NCI-H1694 (cell line): ENCODE measurements at regions not wholly inside any gene's neighbourhood (a gene's known extent, or its start where the extent isn't known, plus 50 kb on each side); places are given as distances from the start of the nearest gene placed in this dataset.
"Not testable (repeated sequence)": the region's sequence is repeated elsewhere in the genome, so short reads cannot be mapped to it uniquely, and the experiment has no call there.

Experiments used
- DNase-seq: peaks from one replicate; lab custom pipeline; 2025; lab: John Stamatoyannopoulos, UW

DNA sequence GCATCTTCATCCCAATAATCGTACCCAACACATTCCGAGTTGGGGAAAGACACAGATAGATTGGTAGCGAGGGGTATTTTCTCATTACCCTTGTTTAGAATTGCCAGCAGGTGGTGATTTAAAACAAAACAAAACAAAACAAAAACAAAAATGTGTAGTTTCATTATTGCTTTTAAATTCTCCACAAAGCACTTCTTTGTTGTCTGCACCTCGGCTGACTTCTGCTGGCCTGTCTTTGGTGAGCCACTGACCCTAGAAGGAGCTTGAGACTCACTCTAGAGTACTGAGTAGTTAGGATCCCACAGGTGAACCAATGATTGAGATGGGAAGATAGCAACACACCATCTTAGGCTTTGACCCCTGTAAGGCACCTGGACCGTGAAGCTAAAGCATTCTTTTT lies 105.4 kb upstream of the BET1 start:
- DNase-seq = no peak

DNA sequence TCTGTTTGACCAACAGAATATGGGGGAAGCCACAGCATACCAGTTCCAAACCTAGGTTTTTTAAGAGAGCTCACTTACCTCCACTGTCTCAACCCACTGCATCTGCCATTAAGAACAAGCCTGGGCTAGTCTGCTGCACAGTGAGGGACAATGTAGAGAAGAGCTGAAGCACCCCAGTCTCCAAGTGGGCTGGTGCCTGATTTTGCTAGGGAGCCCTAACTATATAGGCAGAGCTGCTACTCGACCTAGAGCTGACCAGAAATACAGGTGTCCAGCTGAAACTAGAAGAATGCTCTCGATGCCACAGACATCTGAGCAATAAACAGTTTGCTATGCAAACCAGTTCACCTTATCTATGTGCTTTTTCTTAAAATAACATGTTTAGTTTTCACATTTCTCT lies 106.9 kb upstream of the BET1 start:
- no peak for DNase-seq

DNA sequence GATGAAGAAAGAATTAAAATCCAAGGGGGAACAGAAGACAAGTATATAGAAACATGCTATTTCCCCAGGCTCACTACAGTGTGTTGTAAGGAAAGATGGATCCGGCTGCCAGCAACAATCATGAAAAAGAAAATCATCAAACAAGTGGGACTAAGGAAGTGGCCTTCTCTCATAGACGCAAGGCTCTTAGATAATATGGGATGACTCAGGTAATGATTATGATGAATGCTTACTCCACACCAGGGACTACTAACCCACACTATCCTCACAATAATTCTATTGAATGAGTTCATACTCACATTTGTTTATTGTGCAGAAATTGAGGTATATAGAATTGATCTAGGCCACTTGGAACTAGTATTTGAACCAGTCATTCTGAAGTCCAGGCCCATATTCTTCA lies 111.2 kb upstream of the BET1 start:
- DNase-seq = no peak

DNA sequence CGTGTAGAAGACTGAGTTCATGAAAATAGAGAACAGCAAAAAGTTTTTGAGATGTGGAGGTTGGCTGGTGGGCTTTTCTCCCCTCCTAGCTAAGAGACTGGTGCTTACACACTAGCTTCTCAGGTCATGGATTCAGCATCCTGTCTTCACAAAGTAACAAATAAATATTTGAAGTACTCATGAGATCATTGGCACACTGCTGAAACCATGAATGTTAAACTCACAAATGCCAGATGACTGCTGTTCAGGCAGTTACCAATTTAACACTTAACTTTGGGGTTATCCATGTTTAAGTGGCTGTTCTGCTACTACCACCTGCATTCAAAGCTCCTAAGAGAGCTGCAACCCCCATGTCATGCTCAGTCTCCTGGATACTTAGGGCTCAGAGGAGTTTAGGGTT lies 119.0 kb upstream of the BET1 start:
- DNase-seq = no peak

DNA sequence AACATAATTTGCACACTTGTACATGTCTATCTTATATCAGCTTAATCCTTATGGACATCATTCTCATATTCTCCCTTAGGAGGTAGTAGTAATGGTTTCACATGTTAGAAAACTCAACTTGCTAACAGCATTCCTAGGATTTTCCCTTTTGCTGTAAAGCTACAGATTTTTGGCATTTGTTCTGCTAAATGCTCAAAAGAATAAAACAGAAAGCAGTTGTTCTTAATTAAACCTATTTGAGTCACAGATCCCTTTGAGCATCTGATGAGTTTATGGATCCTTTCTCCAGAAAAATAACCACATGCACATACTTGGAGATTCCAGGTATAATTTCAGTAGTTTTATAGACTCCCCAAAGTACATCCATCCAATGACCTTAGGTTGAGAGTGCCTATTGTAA lies 122.9 kb upstream of the BET1 start:
- no peak for DNase-seq

DNA sequence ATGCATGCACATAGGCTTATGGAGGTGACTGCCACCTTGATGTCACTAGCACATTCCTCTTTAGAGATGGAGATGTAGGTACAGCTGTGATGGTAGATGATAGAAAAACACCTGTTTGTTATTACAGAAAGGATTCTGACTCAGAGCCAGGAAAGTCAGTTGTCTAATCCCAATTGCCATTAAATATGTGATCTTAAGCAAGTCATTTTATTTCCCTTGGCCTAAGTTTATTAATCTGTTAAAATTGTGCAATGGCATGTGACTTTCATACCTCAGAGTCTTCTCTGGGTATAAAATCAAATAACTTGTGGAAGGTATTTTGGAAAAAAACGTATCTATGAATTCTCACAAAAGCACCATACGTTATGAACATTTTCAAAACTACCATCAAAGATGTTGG lies 123.9 kb upstream of the BET1 start:
- no peak for DNase-seq

DNA sequence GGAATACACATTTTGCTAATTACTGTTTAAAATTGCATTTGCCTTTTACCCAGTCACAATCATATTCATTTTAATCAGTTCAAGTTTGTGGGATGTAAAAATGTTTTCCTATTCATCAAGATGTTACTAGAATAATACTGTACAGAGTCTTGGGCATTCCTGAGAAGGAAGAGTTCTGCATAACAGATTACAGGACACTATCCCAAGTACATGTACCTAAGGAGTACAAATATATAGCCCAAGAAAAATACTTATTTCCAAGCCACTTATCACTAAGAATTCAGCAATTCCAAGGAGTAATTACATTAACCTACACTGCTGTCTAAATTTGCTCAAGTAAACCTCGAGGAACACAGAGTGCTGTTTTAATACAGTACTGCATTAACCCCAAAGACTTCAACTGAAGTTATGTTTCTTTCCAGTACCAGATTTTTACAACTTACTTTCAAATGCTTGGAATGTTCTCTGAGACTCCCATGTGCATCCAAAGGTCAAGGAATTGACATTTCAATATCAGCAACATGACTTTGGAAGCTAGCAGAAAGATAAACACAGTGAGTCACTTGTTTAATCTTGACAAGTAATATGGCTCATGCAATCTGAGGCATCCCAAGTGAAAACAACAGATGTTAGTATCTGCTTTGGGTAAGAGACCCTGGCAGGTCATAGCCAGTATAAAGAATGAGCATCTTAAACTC lies 125.4 kb upstream of the BET1 start:
- DNase-seq = no peak

DNA sequence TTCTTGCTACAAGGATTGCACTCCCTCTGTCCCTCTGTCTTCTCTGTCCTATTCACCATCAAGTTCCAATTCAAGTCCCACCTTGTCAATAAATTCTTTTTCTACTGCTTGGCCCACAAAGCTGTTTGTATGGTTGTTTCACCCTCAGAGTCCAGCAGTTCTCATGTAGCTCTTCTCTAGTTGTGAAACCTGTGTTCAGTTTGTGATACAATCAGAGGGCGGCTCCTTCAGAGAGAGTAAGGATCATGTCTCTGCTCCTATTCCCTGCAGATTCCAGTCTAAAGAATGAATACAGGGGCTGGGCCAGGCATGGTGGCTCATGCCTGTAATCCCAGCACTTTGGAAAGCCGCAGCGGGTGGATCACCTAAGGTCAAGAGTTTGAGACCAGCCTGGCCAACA lies 126.6 kb upstream of the BET1 start:
- DNase-seq = no peak

DNA sequence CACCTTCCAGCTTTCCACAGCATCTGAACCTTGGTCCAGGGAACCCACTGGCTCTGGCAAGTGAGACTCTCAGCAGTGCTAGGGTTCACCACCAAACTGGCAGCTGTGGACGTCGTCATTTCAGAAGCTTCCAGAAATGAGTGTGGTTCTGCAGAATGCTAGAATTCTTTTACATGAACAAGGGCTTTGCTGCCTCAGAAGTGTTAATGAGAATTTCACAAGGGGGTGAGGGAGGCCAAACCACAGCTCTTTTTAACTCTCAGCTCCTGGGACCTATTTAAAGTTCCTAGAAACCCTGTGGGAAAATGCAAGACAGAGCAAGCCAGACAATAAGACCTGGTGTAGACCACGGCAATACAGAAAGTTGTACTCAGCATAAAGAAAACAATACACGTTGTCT lies 129.3 kb upstream of the BET1 start:
- no peak for DNase-seq

DNA sequence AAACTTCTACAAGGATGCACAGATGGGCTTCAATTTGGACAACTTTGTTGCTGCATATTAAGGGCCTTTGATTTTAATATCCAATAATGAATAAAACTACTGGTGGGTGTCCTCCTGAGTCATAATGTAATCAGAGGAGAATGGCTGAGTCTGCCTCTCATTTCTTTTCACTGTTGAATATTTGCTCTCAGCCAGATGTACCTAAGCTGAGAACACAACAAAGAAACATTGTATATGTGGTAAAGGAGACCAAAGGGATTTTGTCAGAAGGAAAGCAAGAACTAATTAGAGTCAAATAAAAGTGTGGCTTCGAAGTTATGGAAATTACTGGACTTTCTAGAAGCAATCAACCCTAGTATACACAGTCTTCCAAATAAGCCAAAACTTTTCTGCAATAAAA lies 131.0 kb upstream of the BET1 start:
- no peak for DNase-seq

DNA sequence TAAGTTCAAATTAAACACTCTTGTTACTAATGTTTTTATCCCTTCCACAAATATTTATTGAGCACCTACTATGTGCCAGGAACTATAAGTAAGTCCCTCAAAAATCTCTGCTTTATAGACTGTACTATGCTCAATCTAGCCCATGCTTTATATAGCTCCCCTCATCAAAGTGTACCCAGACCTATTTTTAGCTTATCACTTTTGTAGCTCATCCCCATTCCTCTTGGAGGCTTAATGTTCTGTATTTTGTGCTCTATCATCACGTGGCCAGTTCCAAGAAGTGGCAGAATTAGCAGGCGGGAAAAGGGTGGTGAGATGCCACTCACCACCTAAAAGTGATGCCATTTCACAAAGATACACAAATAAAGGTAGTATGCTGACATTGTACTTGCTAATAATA lies 138.1 kb upstream of the BET1 start:
- no peak for DNase-seq

DNA sequence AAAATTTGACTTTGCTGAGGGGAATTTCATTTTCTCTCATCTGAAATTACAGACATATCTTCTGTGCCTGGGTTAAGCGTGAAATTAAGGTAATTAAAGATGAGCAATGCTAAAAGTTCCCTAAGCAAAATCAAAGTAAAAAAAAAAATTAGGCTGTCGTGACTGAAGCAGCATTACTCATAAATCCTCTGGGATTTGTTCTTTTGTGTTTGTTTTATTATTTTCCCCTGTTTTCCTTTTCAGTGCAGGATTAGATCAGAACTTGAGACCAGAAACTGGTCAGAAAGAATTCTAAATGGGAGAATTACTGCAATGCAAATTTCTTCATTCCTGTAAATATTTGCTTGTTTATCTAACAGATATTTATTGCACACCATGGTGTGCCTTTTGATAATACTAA lies 141.4 kb upstream of the BET1 start:
- no peak for DNase-seq

DNA sequence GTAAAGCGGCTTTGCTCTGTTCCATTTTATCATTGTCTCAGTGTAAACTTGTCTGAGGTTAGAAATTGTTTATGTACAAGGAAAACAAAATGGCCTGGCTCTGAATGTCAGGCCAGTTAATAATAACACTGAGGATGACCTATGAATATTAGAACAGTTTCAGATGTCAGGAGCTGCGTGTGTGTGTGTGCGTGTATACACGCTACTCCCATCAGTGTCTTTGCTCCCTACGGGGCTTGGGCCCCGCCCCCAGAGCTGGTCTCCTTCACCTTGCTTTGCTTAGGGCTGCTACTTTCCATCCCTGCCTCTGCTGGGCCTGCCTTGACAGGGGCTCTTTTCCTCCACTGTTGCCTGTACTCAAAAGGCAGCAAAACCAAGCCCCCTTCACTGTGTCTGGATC lies 142.3 kb upstream of the BET1 start:
- DNase-seq = no peak

DNA sequence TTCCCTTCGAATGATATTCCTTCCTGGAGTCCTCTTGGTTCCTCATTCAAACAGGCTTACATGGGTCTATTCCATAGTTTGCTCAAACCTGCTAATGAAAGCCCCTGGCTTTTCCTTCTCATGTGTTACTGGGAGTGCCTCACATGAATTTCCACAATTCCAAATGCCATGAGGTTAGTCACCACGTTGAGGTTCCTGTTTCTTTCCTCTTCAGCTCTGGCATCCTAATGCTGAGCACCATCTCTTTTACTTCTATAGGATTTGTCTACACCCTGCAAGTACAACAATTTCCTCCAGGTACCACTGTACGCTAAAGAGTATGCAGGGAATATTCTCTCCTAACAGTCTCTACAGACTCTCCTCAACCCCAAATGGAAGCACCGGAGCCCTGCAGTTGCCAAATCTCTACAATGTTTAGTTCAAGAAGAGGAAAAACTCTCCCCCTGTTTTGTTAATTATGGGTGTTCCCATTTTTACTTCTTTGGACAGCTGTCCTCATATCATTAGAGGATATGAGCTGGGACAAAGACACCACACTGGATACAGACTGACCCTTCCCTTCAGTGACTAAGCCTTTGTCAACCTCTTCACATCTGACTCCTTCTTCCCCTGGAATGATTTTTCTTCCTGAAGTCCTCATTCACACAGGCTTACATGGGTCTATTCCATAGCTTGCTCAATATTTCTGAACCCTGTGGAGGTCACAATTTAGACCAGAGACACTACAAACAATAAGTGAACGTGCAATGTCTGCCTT lies 145.8 kb upstream of the BET1 start:
- DNase-seq = no peak

DNA sequence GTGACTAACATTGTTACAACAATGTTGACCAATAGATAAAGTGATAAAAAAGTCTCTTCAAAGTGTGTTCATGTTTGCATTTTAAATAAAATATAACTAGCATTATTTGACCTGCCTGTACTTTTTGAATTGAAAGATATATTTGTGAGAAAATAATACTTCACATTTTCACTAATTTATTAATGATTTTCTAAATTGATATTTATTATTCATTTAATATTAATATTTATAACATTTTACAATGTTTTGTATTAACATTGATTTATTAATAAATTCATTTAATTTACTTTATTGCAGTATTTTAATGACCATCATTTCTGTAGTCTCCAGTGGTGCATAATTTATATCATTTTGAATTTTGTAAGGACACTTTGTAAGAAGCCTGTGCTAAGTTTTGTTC lies 150.0 kb upstream of the BET1 start:
- DNase-seq = no peak

DNA sequence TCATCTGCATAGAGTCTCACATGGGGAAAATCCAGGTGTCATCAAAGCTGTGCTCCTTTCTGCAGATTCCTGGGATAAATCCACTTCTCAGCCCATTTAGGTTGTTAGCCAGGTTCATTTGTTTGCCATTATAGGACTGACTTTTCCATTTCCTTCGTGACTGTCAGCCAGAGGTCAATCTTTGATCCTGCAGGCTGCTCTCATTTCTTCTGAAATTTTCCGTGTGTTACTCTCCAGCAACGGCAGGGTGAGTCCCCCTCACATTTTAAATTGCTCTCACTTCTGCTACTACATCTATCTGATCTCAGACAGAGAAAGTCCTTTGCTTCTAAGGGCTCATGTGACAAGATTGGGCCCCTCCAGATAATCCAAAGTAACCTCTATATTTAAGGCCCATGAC lies 150.7 kb upstream of the BET1 start:
- no peak for DNase-seq

DNA sequence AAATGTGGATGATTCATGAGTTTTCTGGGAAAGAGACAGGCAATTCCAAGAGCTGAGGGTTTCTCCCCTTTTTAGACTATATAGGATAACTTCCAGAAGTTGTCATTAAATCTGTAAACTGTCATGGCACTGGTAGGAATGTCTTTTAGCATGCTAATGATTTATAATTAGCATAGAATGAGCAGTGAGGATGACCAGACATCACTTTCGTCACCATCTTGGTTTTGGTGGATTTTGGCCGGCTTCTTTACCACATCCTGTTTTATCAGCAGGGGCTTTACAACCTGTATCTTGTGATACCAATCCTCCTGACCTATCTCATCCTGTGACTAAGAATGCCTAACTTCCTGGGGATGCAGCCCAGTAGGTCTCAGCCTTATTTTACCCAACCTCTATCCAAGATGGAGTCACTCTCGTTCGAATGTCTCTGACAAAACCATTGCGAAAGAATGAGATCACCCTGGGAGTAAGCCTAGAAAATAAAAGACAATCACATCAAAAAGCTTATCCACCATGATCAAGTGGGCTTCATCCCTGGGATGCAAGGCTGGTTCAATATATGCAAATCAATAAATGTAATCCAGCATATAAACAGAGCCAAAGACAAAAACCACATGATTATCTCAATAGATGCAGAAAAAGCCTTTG lies 153.6 kb upstream of the BET1 start:
- DNase-seq = not testable (repeated sequence)

DNA sequence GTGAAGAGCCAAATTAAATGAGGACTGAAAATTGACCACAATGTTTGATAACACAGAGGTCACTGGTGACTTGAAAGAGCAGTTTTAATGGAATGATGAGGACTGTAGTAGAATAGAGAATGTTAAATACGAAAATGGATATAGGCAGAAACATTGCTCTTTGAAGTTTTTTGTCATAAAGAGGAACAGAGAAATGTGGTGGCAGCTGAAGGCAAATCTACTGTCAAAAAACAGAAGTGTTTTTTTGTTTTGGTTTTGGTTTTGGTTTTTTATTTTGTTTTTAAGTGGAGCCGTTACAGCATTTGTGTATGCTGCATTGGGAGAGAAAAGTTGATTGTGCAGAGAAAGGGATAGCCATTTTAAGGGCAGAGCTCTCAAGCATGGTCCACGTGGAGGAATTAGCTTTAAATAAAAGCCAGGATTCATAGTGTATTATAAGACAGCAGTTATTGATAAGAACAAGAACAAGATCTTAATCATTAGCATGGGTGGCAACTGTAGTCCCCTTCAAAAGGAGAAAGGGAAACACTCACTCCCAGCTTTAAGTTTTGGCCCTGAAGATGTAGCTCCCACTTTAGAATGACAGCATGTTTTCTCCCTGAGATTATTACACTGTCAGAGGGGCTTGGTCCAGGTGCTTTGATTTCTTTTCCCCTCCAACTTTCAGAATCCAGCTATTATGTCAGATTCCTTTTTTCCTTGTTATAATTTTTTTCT lies 156.7 kb upstream of the BET1 start:
- DNase-seq = no peak

DNA sequence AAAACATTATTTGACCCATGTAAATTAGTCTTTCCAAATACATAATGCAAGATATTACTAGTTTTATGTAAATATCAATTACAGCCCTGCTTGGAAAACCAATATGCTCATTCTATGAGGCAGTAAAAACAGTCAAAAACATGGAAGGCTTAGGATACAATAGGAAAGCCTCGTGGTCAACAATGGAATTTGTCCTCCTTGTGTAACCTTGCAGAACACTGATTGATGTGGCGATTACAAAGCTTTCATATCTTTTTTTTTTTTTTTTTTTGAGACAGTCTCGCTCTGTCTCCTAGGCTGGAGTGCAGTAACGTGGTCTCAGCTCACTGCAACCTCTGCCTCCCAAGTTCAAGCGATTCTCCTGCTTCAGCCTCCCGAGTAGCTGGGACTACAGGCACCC lies 157.3 kb upstream of the BET1 start:
- no peak for DNase-seq

DNA sequence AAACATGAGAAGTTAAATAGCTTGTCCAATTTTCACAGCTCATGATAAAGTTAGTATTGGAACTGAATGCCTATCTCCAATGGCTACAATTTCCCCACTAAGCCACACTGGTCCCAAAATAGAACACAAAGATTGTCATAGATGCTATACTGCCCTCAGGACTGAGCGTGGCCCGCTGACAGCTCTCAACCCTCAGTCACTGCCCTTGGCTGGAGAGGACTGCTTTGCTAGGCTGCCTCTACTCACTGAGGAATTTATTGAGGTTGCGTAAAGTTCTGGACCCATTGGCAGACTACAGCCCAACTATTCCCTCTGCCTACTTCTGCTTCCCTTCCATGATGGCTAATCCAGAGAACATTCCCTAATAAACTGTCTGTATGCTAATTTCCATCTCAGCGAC lies 165.5 kb upstream of the BET1 start:
- no peak for DNase-seq

DNA sequence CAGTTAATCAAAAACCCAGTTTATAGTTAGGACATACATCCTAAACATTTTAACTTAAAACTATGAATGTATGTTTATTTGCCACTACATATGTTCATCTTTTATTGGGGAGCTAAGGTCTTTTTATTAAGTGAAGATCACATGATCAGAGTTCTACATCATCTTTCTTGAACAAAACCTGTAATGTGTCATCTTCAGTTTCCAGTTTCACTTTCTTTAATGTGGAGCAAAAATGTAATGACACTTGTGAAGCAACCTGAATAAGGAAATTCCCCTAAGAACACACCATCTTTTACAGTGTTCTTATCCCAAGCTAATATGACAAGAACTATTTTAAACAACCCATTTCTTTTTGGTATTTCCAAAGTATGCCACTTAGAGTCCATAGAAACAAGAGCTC lies 166.7 kb upstream of the BET1 start:
- DNase-seq = no peak

DNA sequence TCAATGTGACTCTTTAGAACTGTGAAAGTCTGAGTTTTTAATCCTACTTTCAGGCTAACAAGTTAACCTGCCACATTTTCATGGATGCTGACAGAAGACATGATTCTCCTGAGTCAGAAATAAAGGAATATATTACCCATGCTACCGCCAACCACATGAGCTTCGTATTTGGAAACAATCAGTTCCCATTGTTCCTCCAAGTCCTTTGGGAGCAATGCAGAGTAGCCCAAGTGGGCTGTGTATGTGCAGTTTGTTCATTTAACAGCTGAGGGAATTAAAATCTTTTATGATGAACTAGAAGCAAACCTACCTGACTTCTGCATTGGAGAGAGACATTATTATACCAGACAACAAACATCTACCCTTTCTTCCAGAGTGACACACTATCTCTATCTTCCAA lies 169.3 kb upstream of the BET1 start:
- DNase-seq = no peak

DNA sequence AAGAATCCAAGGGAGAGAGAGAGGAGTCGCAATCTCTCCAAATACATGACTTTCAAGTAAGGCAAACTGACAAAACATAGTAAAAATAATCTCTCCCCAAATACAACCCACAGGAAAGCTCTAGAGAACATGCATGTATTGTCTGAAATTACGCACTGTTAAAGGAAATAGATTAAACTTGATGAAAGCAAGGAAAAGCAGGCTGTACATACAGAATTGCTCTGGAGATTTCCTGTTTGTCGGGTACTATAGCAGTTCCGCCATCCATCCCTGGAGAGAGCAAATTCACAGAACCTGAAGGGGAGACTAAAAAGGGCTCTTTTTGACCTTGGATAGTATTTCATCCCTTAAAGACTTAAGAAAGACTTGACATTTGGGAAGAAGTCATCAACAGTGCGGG lies 170.2 kb upstream of the BET1 start:
- no peak for DNase-seq
